GM12864 (cell line): ENCODE measurements at regions not wholly inside any gene's neighbourhood (a gene's known extent, or its start where the extent isn't known, plus 50 kb on each side); places are given as distances from the start of the nearest gene placed in this dataset.

Experiments
- DNase-seq: peaks from one replicate; pipeline ENCODE4 v3.0.0-alpha.2; 2011; ENCODE audit warnings: low read depth
- H3K4me3 ChIP-seq: 2 replicates; pipeline ENCODE4 v1.5.1; 2011; ENCODE audit warnings: mild to moderate bottlenecking, low read depth, low read length, control low read depth
- CTCF ChIP-seq: IDR thresholded peaks from 2 replicates; pipeline ENCODE4 v1.5.1; 2011; ENCODE audit warnings: low read depth, mild to moderate bottlenecking, moderate library complexity, low read length, control low read depth, inconsistent platforms; ENCODE audit errors: missing control alignments

- H3K4me3 ChIP-seq = no peak overlapping the region
- no peak for DNase-seq
- no peak for TF ChIP-seq CTCF
These were observed 201.1 kb downstream of the IRX1 start for GRCh38 chr5:3796736-3797135.

GRCh38 chr5:3801967-3802366 lies 206.3 kb downstream of the IRX1 start:
- TF ChIP-seq CTCF = no peak
- no peak overlapping the region for H3K4me3 ChIP-seq
- no peak for DNase-seq

DNA sequence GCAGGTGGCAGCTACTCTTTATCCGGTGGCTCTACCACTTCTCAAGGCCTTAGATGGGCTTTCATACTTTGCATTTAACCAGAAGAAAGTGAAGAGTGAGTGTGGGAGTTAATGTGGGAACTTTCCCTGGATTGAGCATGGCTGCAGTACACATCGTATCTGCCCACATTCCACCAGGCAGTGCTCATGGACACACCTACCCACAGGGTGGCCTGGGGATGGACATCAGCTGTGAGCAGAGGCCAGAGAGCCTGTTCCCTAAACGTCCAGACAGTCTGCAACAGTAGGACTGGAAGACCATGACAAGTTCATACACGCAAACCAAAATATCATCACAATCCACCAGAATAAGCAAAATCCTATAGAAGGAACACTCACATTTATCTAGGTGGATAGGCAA lies 213.8 kb downstream of the IRX1 start:
- TF ChIP-seq CTCF = no peak
- H3K4me3 ChIP-seq = no peak overlapping the region
- no peak for DNase-seq

- TF ChIP-seq CTCF = no peak
- H3K4me3 ChIP-seq = no peak overlapping the region
- no peak for DNase-seq
These were observed 215.5 kb downstream of the IRX1 start for GRCh38 chr5:3811116-3811515.

DNA sequence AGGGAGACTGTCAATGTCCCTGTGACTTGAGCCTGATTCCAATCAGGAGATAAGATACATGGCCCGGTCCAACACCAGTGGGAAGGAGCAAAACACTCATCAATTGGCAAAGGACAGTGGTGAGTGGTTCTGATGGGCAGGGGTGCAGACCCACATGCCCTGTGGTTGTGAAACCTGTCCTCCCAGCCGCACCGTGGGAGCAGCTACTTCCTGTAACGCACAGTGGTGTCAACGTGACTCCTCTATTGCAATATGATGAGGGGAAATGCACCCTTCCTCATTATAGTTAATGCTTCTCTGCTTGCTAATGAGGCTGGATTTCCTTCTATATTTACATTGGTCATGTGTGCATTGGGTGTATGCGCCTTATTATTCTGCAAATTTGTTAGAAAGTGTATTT lies 223.0 kb downstream of the IRX1 start:
- TF ChIP-seq CTCF = no peak
- H3K4me3 ChIP-seq = no peak overlapping the region

DNA sequence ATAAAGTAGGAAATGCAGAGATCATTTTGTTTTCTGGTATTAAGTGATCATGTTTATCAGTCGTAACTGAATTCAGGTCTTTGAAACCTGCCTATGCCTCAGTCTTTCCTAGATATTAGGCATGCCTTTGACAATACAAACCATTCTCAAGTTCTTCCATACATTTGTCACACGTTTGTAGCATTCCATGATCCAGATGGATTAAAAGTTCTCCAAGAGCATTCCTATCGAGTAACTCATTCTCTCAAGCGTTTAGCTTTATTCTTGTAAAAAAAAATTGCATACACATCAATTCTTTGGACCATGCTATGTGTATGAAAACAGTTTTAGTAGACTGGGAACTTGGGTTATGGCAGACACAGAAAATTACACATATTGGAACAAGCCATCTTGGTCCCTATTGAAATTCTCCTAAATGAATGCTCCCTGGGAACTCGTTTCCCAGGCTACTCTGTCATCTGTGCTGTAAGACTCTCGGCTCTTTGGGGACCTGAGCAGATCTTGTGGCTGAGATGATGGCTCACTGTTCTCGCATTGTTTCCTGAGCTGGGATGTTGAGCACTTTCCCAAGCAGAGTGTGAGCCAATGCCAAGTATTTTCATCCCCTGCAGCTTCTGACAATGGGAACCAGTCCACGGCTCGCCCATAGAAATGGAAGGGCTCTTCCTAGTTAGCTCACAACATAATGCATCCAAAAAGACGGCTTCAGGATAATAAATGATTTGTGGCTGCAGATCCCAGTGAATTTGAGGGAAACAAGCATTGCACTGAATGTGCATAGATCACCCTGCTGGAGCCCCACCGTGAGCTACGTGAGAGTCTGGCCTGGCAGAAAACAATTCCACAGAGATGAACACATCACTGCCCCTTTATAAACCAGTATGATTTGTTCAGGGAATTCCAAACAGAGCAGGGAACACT lies 230.2 kb downstream of the IRX1 start:
- TF ChIP-seq CTCF = no peak

More for the DNA sequence above, 223.0 kb downstream of the IRX1 start:
- DNase-seq = no peak

DNA sequence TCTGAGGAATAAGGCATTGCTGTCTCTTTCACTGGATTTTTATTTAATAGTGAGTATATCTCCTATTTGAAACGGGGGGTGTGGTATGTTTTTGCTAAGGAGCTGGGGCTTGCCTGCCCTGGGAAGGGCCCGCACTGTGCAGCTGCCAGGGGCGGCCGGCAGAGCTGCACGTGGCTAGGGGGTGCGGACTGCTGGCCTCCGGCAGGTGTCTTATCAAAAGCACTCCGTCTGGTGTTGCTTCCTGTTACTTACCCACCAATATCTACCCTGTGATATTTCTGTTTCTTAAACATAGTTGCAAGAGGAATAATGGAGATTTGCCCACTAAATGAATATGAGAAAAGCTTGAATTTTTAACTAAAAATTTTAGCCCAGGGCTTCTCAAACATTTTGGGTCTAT lies 232.0 kb downstream of the IRX1 start:
- TF ChIP-seq CTCF = no peak
- DNase-seq = no peak
- H3K4me3 ChIP-seq = no peak overlapping the region

More for the DNA sequence above, 230.2 kb downstream of the IRX1 start:
- H3K4me3 ChIP-seq = no peak overlapping the region
- DNase-seq = no peak
